Naive B cell (primary cell): ENCODE measurements at regions not wholly inside any gene's neighbourhood (a gene's known extent, or its start where the extent isn't known, plus 50 kb on each side); places are given as distances from the start of the nearest gene placed in this dataset.
"Not testable (repeated sequence)": the region's sequence is repeated elsewhere in the genome, so short reads cannot be mapped to it uniquely, and the experiment has no call there.

Experiments
- ATAC-seq, 2 donors: fragments of 150-1000 bp; cut with Tn5 transposase; 2 replicates each; pipeline ENCODE4 v1.10.0; 2021; ENCODE audit warnings: low read depth in 2 of 2, mild to moderate bottlenecking in 2 of 2, moderate library complexity in 2 of 2
- DNase-seq: peaks from one replicate; pipeline ENCODE4 v3.0.0; 2022
- H3K27ac Mint-ChIP-seq, 6 donors: one replicate each; pipeline ENCODE4 v1.8.0; 2020 to 2022; ENCODE audit warnings: mild to moderate bottlenecking in 6 of 6, mixed read lengths in 6 of 6, moderate library complexity in 5 of 6, inconsistent platforms in 2 of 6
- H3K27me3 Mint-ChIP-seq, 3 donors: one replicate each; pipeline ENCODE4 v1.8.0; 2021 to 2022; ENCODE audit warnings: mixed read lengths in 3 of 3, mild to moderate bottlenecking in 1 of 3
- H3K36me3 Mint-ChIP-seq, 2 donors: one replicate each; pipeline ENCODE4 v1.8.0; 2020 to 2022; ENCODE audit warnings: mixed read lengths in 2 of 2, inconsistent platforms in 1 of 2, mild to moderate bottlenecking in 1 of 2
- H3K4me1 Mint-ChIP-seq, 3 donors: one replicate each; pipeline ENCODE4 v1.8.0; 2020 to 2022; ENCODE audit warnings: mixed read lengths in 3 of 3, inconsistent platforms in 1 of 3, mild to moderate bottlenecking in 1 of 3, moderate library complexity in 1 of 3
- H3K4me3 Mint-ChIP-seq, 8 donors: one replicate each; pipeline ENCODE4 v1.8.0; 2020 to 2022; ENCODE audit warnings: mild to moderate bottlenecking in 8 of 8, mixed read lengths in 8 of 8, moderate library complexity in 8 of 8, inconsistent platforms in 2 of 8
- H3K9me3 Mint-ChIP-seq, 7 donors: one replicate each; pipeline ENCODE4 v1.8.0; 2020 to 2022; ENCODE audit warnings: mixed read lengths in 7 of 7, mild to moderate bottlenecking in 5 of 7, inconsistent platforms in 2 of 7, moderate library complexity in 1 of 7

- H3K36me3 Mint-ChIP-seq, result peaks cover 0 to 9% of the 10 kb centered on the region in 2 donors
- ATAC-seq (no peak), DNase-seq (no peak)
- peaks cover 0 to 15% (median 8%) of the 10 kb centered on the region in 7 donors for H3K9me3 Mint-ChIP-seq
- no peak overlapping the region for H3K4me3 Mint-ChIP-seq
- peaks cover 0 to 24% (median 10%) of the 10 kb centered on the region in 3 donors for H3K27me3 Mint-ChIP-seq
- no peaks in the 10 kb centered on the region for H3K4me1 Mint-ChIP-seq
- H3K27ac Mint-ChIP-seq, result no peak overlapping the region
Observed at GRCh38 chr10:125417605-125418004, 257.2 kb upstream of the CTBP2 start.

GRCh38 chr10:125415964-125416363 lies 255.6 kb upstream of the CTBP2 start:
- Mint-ChIP-seq H3K9me3 (peaks cover 0 to 17% (median 8%) of the 10 kb centered on the region in 7 donors), H3K4me1 (no peaks in the 10 kb centered on the region), H3K36me3 (peaks cover 0 to 9% of the 10 kb centered on the region in 2 donors), H3K27me3 (peaks cover 0 to 24% (median 14%) of the 10 kb centered on the region in 3 donors), H3K27ac (no peak overlapping the region), H3K4me3 (no peak overlapping the region)
- ATAC-seq, result no peak
- no peak for DNase-seq

GRCh38 chr10:125415006-125415633 lies 254.8 kb upstream of the CTBP2 start:
- H3K4me1 Mint-ChIP-seq, result no peaks in the 10 kb centered on the region

GRCh38 chr10:125411724-125412123 lies 251.4 kb upstream of the CTBP2 start:
- H3K27me3 Mint-ChIP-seq, result peaks cover 13 to 25% (median 25%) of the 10 kb centered on the region in 3 donors
- H3K4me3 Mint-ChIP-seq, result no peak overlapping the region
- H3K27ac Mint-ChIP-seq, result no peak overlapping the region
- peaks cover 0 to 10% (median 5%) of the 10 kb centered on the region in 7 donors for H3K9me3 Mint-ChIP-seq
- no peak for ATAC-seq
- peaks cover 0 to 8% of the 10 kb centered on the region in 2 donors for H3K36me3 Mint-ChIP-seq
- H3K4me1 Mint-ChIP-seq, result no peaks in the 10 kb centered on the region
- no peak for DNase-seq

More at GRCh38 chr10:125415006-125415633, 254.8 kb upstream of the CTBP2 start:
- no peak overlapping the region for H3K4me3 Mint-ChIP-seq
- H3K27me3 Mint-ChIP-seq, result peaks cover 0 to 24% (median 15%) of the 10 kb centered on the region in 3 donors
- H3K9me3 Mint-ChIP-seq, result peaks cover 0 to 17% (median 8%) of the 10 kb centered on the region in 7 donors
- DNase-seq, result no peak
- peaks cover 0 to 9% of the 10 kb centered on the region in 2 donors for H3K36me3 Mint-ChIP-seq
- no peak for ATAC-seq
- H3K27ac Mint-ChIP-seq, result no peak overlapping the region

- ATAC-seq, result no peak
- Mint-ChIP-seq H3K27ac (no peak overlapping the region), H3K9me3 (peaks cover 5 to 17% (median 9%) of the 10 kb centered on the region in 7 donors), H3K4me3 (no peak overlapping the region), H3K36me3 (peaks cover 0 to 8% of the 10 kb centered on the region in 2 donors), H3K4me1 (no peaks in the 10 kb centered on the region), H3K27me3 (peaks cover 17 to 28% (median 20%) of the 10 kb centered on the region in 3 donors)
- no peak for DNase-seq
Observed at GRCh38 chr10:125409756-125410155, 249.4 kb upstream of the CTBP2 start.

- Mint-ChIP-seq H3K36me3 (peaks cover 0 to 8% of the 10 kb centered on the region in 2 donors), H3K27ac (no peak overlapping the region), H3K4me3 (no peak overlapping the region), H3K4me1 (no peaks in the 10 kb centered on the region), H3K27me3 (peaks cover 17 to 32% (median 27%) of the 10 kb centered on the region in 3 donors), H3K9me3 (peaks cover 7 to 35% (median 13%) of the 10 kb centered on the region in 7 donors)
- no peak for ATAC-seq
- no peak for DNase-seq
Observed at GRCh38 chr10:125407557-125407956, 247.2 kb upstream of the CTBP2 start.

GRCh38 chr10:125407000-125407502 lies 246.7 kb upstream of the CTBP2 start:
- Mint-ChIP-seq H3K9me3 (peaks cover 7 to 40% (median 13%) of the 10 kb centered on the region in 7 donors), H3K36me3 (peaks cover 0 to 8% of the 10 kb centered on the region in 2 donors), H3K27me3 (peaks cover 17 to 37% (median 29%) of the 10 kb centered on the region in 3 donors), H3K27ac (no peak overlapping the region), H3K4me3 (no peak overlapping the region), H3K4me1 (no peaks in the 10 kb centered on the region)
- DNase-seq (no peak), ATAC-seq (no peak)

GRCh38 chr10:125404902-125405301 lies 244.5 kb upstream of the CTBP2 start:
- H3K27ac Mint-ChIP-seq, ATAC-seq, H3K4me1 Mint-ChIP-seq, H3K36me3 Mint-ChIP-seq, DNase-seq, H3K4me3 Mint-ChIP-seq: not testable (repeated sequence)
- H3K27me3 Mint-ChIP-seq, result peaks cover 23 to 49% (median 35%) of the 10 kb centered on the region in 3 donors
- H3K9me3 Mint-ChIP-seq, result peaks cover 13 to 53% (median 22%) of the 10 kb centered on the region in 7 donors

GRCh38 chr10:125401462-125401861 lies 241.1 kb upstream of the CTBP2 start:
- ATAC-seq (no peak), DNase-seq (no peak)
- no peaks in the 10 kb centered on the region for H3K4me1 Mint-ChIP-seq
- H3K27me3 Mint-ChIP-seq, result peaks cover 8 to 43% (median 36%) of the 10 kb centered on the region in 3 donors
- no peaks in the 10 kb centered on the region for H3K36me3 Mint-ChIP-seq
- no peak overlapping the region for H3K27ac Mint-ChIP-seq
- H3K9me3 Mint-ChIP-seq, result peaks cover 8 to 40% (median 19%) of the 10 kb centered on the region in 7 donors
- no peak overlapping the region for H3K4me3 Mint-ChIP-seq

- ATAC-seq (no peak), DNase-seq (no peak)
- Mint-ChIP-seq H3K27ac (no peak overlapping the region), H3K4me1 (no peaks in the 10 kb centered on the region), H3K36me3 (no peaks in the 10 kb centered on the region), H3K27me3 (peaks cover 7 to 39% (median 32%) of the 10 kb centered on the region in 3 donors), H3K9me3 (peaks cover 6 to 31% (median 11%) of the 10 kb centered on the region in 7 donors), H3K4me3 (no peak overlapping the region)
Observed at GRCh38 chr10:125399289-125399688, 238.9 kb upstream of the CTBP2 start.

GRCh38 chr10:125398270-125398669 lies 237.9 kb upstream of the CTBP2 start:
- DNase-seq, result no peak
- Mint-ChIP-seq H3K36me3 (no peaks in the 10 kb centered on the region), H3K9me3 (peaks cover 6 to 21% (median 11%) of the 10 kb centered on the region in 7 donors), H3K27me3 (peaks cover 7 to 45% (median 33%) of the 10 kb centered on the region in 3 donors), H3K27ac (no peak overlapping the region), H3K4me1 (no peaks in the 10 kb centered on the region), H3K4me3 (peak overlapping the region in 1 of 8 donors; percentile 1)
- no peak for ATAC-seq

- Mint-ChIP-seq H3K36me3 (no peaks in the 10 kb centered on the region), H3K4me1 (no peaks in the 10 kb centered on the region), H3K9me3 (peaks cover 5 to 18% (median 10%) of the 10 kb centered on the region in 7 donors), H3K27me3 (peaks cover 7 to 42% (median 34%) of the 10 kb centered on the region in 3 donors), H3K27ac (no peak overlapping the region), H3K4me3 (no peak overlapping the region)
- no peak for DNase-seq
- ATAC-seq, result no peak
Observed at GRCh38 chr10:125397608-125398007, 237.2 kb upstream of the CTBP2 start.

- ATAC-seq (no peak), DNase-seq (no peak)
- Mint-ChIP-seq H3K9me3 (peaks cover 2 to 13% (median 8%) of the 10 kb centered on the region in 7 donors), H3K27ac (no peak overlapping the region), H3K4me3 (no peak overlapping the region), H3K4me1 (no peaks in the 10 kb centered on the region), H3K36me3 (no peaks in the 10 kb centered on the region), H3K27me3 (peaks cover 15 to 38% (median 34%) of the 10 kb centered on the region in 3 donors)
Observed at GRCh38 chr10:125396676-125397075, 236.3 kb upstream of the CTBP2 start.

GRCh38 chr10:125392609-125393008 lies 232.2 kb upstream of the CTBP2 start:
- Mint-ChIP-seq H3K4me3 (no peak overlapping the region), H3K27me3 (peaks cover 8 to 22% (median 16%) of the 10 kb centered on the region in 3 donors), H3K9me3 (peaks cover 7 to 35% (median 19%) of the 10 kb centered on the region in 7 donors), H3K27ac (no peak overlapping the region), H3K36me3 (no peaks in the 10 kb centered on the region), H3K4me1 (no peaks in the 10 kb centered on the region)
- DNase-seq (no peak), ATAC-seq (no peak)
